ENCODE measurements at regions not wholly inside any gene's neighbourhood (a gene's known extent, or its start where the extent isn't known, plus 50 kb on each side); places are given as distances from the start of the nearest gene placed in this dataset.

GRCh38 chr6:12230523-12230922, 59.6 kb upstream of the EDN1 start:
- TF ChIP-seq, protein P1, sequence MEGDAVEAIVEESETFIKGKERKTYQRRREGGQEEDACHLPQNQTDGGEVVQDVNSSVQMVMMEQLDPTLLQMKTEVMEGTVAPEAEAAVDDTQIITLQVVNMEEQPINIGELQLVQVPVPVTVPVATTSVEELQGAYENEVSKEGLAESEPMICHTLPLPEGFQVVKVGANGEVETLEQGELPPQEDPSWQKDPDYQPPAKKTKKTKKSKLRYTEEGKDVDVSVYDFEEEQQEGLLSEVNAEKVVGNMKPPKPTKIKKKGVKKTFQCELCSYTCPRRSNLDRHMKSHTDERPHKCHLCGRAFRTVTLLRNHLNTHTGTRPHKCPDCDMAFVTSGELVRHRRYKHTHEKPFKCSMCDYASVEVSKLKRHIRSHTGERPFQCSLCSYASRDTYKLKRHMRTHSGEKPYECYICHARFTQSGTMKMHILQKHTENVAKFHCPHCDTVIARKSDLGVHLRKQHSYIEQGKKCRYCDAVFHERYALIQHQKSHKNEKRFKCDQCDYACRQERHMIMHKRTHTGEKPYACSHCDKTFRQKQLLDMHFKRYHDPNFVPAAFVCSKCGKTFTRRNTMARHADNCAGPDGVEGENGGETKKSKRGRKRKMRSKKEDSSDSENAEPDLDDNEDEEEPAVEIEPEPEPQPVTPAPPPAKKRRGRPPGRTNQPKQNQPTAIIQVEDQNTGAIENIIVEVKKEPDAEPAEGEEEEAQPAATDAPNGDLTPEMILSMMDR (IDR thresholded peaks at IDR 0.05) = no peak
- no peak for TF ChIP-seq POLR2A (IDR thresholded peaks at IDR 0.05)
- no peak for TF ChIP-seq POLR2AphosphoS5 (IDR thresholded peaks at IDR 0.05)

All from prostate gland (tissue), 2 donors.